ENCODE measurements at regions not wholly inside any gene's neighbourhood (a gene's known extent, or its start where the extent isn't known, plus 50 kb on each side); places are given as distances from the start of the nearest gene placed in this dataset.

GRCh38 chr6:23522792-23523547 is 603.0 kb upstream of the NRSN1 start (continued):
- TF ChIP-seq, protein P1, sequence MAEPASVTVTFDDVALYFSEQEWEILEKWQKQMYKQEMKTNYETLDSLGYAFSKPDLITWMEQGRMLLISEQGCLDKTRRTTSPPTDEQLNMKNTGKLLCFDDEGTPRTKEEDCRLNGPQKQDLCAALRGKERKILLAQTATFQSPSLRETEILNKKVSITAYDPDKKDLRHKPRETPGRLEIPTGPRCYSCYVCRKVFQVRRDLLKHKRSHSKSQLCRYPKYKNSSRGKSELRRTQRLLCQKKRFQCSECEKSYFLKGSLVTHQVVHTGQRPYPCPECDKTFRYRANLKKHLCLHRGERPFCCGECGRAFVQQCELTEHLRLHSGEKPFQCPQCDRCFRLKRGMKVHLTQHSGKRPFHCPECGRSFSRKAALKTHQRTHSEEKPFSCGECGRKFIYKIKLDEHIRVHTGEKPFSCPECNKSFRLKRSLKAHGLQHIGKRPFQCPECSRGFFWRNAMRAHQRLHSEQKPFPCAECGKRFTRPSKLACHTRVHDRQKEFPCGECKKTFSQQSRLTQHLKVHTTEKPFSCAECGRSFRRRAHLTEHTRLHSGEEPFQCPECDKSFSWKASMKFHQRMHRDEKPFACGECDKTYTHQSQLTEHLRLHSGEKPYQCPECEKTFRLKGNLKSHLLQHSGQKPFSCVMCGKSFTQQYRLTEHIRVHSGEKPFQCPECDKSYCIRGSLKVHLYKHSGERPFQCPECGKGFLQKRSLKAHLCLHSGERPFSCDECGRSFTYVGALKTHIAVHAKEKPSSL (CRISPR knock-in tag; conservative IDR thresholded peaks at IDR 0.05), result no peak
- TF ChIP-seq, protein P2, sequence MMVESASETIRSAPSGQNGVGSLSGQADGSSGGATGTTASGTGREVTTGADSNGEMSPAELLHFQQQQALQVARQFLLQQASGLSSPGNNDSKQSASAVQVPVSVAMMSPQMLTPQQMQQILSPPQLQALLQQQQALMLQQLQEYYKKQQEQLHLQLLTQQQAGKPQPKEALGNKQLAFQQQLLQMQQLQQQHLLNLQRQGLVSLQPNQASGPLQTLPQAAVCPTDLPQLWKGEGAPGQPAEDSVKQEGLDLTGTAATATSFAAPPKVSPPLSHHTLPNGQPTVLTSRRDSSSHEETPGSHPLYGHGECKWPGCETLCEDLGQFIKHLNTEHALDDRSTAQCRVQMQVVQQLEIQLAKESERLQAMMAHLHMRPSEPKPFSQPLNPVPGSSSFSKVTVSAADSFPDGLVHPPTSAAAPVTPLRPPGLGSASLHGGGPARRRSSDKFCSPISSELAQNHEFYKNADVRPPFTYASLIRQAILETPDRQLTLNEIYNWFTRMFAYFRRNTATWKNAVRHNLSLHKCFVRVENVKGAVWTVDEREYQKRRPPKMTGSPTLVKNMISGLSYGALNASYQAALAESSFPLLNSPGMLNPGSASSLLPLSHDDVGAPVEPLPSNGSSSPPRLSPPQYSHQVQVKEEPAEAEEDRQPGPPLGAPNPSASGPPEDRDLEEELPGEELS (CRISPR knock-in tag; IDR thresholded peaks at IDR 0.05), result no peak
- TF ChIP-seq TEAD4 (CRISPR knock-in tag; IDR thresholded peaks at IDR 0.05), result no peak

- Mint-ChIP-seq H3K36me3 (no peaks in the 10 kb centered on the region), H3K4me3 (no peak overlapping the region), H3K9me3 (peaks cover 4% of the 10 kb centered on the region), H3K27me3 (ENCODE audit: low read depth) (no peaks in the 10 kb centered on the region), H3K4me1 (peaks cover 12% of the 10 kb centered on the region), H3K27ac (no peak overlapping the region)
- ATAC-seq, result no peak
- POLR2A ChIA-PET, result no interaction called here
- CTCF ChIA-PET, result no interaction called here
- DNase-seq (ENCODE audit: low spot score), result no peak
- TF ChIP-seq NR3C1 (CRISPR knock-in tag; conservative IDR thresholded peaks at IDR 0.05; ENCODE audit: low read depth) (no peak), NFE2L1 (CRISPR knock-in tag; IDR thresholded peaks at IDR 0.05) (no peak), ZNF317 (CRISPR knock-in tag; IDR thresholded peaks at IDR 0.05; ENCODE audit: borderline replicate concordance, low read depth) (no peak), SP1 (CRISPR knock-in tag; conservative IDR thresholded peaks at IDR 0.05) (no peak)
- TF ChIP-seq, protein P3, sequence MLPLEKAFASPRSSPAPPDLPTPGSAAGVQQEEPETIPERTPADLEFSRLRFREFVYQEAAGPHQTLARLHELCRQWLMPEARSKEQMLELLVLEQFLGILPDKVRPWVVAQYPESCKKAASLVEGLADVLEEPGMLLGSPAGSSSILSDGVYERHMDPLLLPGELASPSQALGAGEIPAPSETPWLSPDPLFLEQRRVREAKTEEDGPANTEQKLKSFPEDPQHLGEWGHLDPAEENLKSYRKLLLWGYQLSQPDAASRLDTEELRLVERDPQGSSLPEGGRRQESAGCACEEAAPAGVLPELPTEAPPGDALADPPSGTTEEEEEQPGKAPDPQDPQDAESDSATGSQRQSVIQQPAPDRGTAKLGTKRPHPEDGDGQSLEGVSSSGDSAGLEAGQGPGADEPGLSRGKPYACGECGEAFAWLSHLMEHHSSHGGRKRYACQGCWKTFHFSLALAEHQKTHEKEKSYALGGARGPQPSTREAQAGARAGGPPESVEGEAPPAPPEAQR (CRISPR knock-in tag; IDR thresholded peaks at IDR 0.05), result no peak
Observed at GRCh38 chr6:23523771-23524170, 602.2 kb upstream of the NRSN1 start.

- TF ChIP-seq OVOL2 (CRISPR knock-in tag; IDR thresholded peaks at IDR 0.05; ENCODE audit: borderline replicate concordance) (no peak), TCF7 (CRISPR knock-in tag; IDR thresholded peaks at IDR 0.05; ENCODE audit: low read depth) (no peak)
- H3K27me3 Mint-ChIP-seq (ENCODE audit: low read depth), result no peaks in the 10 kb centered on the region
- no peaks in the 10 kb centered on the region for H3K36me3 Mint-ChIP-seq
- no peak for DNase-seq (ENCODE audit: low spot score)
- H3K27ac Mint-ChIP-seq, result no peak overlapping the region
- no peak overlapping the region for H3K4me3 Mint-ChIP-seq
- CTCF ChIA-PET, result no interaction called here
- peaks cover 12% of the 10 kb centered on the region for H3K4me1 Mint-ChIP-seq
- no peak for ATAC-seq
- POLR2A ChIA-PET, result interaction anchor here (0.6 kb wide), 1 partner anchor 1501 kb away, joined by 4 read pairs; no protein-coding TSS in a partner anchor
- H3K9me3 Mint-ChIP-seq, result peaks cover 8% of the 10 kb centered on the region
Observed at GRCh38 chr6:23524548-23524947, 601.5 kb upstream of the NRSN1 start.

DNA sequence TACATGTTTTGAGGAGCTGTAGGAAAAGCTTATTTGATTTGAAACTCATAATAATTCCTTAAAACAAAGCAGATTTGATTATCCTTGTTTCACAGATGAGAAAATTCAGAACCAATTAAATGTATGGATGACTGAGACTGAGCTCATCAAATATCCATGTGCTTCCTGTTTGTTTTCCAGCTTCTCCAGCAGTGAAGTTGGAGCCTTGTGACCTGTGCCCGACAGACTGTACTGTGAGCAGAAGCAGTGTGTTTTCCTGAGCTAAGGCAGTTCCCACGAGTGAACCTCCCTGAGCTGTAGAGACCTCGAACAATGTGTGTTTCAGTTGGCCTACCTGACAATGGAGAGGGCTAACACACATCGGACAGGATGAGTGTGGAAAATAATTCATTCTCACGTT is 599.5 kb upstream of the NRSN1 start:
- Mint-ChIP-seq H3K36me3 (no peaks in the 10 kb centered on the region), H3K4me1 (peaks cover 8% of the 10 kb centered on the region), H3K9me3 (peaks cover 12% of the 10 kb centered on the region), H3K27ac (no peak overlapping the region), H3K4me3 (no peak overlapping the region), H3K27me3 (ENCODE audit: low read depth) (no peaks in the 10 kb centered on the region)
- ChIA-PET CTCF (no interaction called here), POLR2A (no interaction called here)
- ATAC-seq (no peak), DNase-seq (ENCODE audit: low spot score) (no peak)
- no peak for TF ChIP-seq ZNF532 (CRISPR knock-in tag; IDR thresholded peaks at IDR 0.05; ENCODE audit: borderline replicate concordance)
- TF ChIP-seq, protein P4, sequence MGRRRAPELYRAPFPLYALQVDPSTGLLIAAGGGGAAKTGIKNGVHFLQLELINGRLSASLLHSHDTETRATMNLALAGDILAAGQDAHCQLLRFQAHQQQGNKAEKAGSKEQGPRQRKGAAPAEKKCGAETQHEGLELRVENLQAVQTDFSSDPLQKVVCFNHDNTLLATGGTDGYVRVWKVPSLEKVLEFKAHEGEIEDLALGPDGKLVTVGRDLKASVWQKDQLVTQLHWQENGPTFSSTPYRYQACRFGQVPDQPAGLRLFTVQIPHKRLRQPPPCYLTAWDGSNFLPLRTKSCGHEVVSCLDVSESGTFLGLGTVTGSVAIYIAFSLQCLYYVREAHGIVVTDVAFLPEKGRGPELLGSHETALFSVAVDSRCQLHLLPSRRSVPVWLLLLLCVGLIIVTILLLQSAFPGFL (CRISPR knock-in tag; IDR thresholded peaks at IDR 0.05; ENCODE audit: borderline replicate concordance), result no peak
- TF ChIP-seq ATF3 (CRISPR knock-in tag; conservative IDR thresholded peaks at IDR 0.05), result no peak
- no peak for TF ChIP-seq RELA (CRISPR knock-in tag; IDR thresholded peaks at IDR 0.05; ENCODE audit: borderline replicate concordance)
- no peak for TF ChIP-seq NR2C2 (CRISPR knock-in tag; IDR thresholded peaks at IDR 0.05)
- TF ChIP-seq CREB1 (CRISPR knock-in tag; IDR thresholded peaks at IDR 0.05), result no peak
- TF ChIP-seq NFATC4 (CRISPR knock-in tag; IDR thresholded peaks at IDR 0.05), result no peak
